ENCODE measurements at regions not wholly inside any gene's neighbourhood (a gene's known extent, or its start where the extent isn't known, plus 50 kb on each side); places are given as distances from the start of the nearest gene placed in this dataset.
A peak's percentile ranks its signal among the peaks of the same experiment; 100 is the strongest.
"Not testable (repeated sequence)": the region's sequence is repeated elsewhere in the genome, so short reads cannot be mapped to it uniquely, and the experiment has no call there.

- no peak for DNase-seq
These were observed 284.9 kb downstream of the INSIG2 start for GRCh38 chr2:118372886-118373830.

GRCh38 chr2:118371515-118371914 lies 283.2 kb downstream of the INSIG2 start:
- DNase-seq = no peak

GRCh38 chr2:118369521-118369920 lies 281.2 kb downstream of the INSIG2 start:
- DNase-seq = not testable (repeated sequence)

- no peak for DNase-seq
These were observed 275.3 kb downstream of the INSIG2 start for GRCh38 chr2:118363604-118364003.

- DNase-seq = no peak
These were observed 267.8 kb downstream of the INSIG2 start for GRCh38 chr2:118356051-118356450.

GRCh38 chr2:118351796-118352195 lies 263.5 kb downstream of the INSIG2 start:
- no peak for DNase-seq

GRCh38 chr2:118350621-118351020 lies 262.4 kb downstream of the INSIG2 start:
- DNase-seq = peak; percentile 18

GRCh38 chr2:118349365-118349764 lies 261.1 kb downstream of the INSIG2 start:
- DNase-seq = no peak

- no peak for DNase-seq
These were observed 260.2 kb downstream of the INSIG2 start for GRCh38 chr2:118348380-118349034.

GRCh38 chr2:118345465-118345864 lies 257.2 kb downstream of the INSIG2 start:
- DNase-seq = no peak

- DNase-seq = no peak
These were observed 251.8 kb downstream of the INSIG2 start for GRCh38 chr2:118340103-118340502.

- no peak for DNase-seq
These were observed 251.1 kb downstream of the INSIG2 start for GRCh38 chr2:118339386-118339785.

GRCh38 chr2:118333664-118334063 lies 245.4 kb downstream of the INSIG2 start:
- DNase-seq = no peak

- no peak for DNase-seq
These were observed 237.2 kb downstream of the INSIG2 start for GRCh38 chr2:118325321-118325955.

GRCh38 chr2:118322406-118322805 lies 234.1 kb downstream of the INSIG2 start:
- peak; percentile 72 for DNase-seq

- no peak for DNase-seq
These were observed 233.3 kb downstream of the INSIG2 start for GRCh38 chr2:118321432-118322105.

GRCh38 chr2:118320658-118321057 lies 232.4 kb downstream of the INSIG2 start:
- DNase-seq = no peak

GRCh38 chr2:118320196-118320595 lies 231.9 kb downstream of the INSIG2 start:
- DNase-seq = no peak

GRCh38 chr2:118319271-118319684 lies 231.0 kb downstream of the INSIG2 start:
- no peak for DNase-seq

- no peak for DNase-seq
These were observed 227.3 kb downstream of the INSIG2 start for GRCh38 chr2:118315606-118316005.

GRCh38 chr2:118312969-118313756 lies 224.9 kb downstream of the INSIG2 start:
- DNase-seq = no peak
